Effector memory CD8-positive, alpha-beta T cell (primary cell): ENCODE measurements at regions not wholly inside any gene's neighbourhood (a gene's known extent, or its start where the extent isn't known, plus 50 kb on each side); places are given as distances from the start of the nearest gene placed in this dataset.
"Not testable (repeated sequence)": the region's sequence is repeated elsewhere in the genome, so short reads cannot be mapped to it uniquely, and the experiment has no call there.

Experiments used
- ATAC-seq: fragments of 150-1000 bp; cut with Tn5 transposase; replicated peaks from 2 replicates; pipeline ENCODE4 v1.10.0; 2021; ENCODE audit warnings: mild to moderate bottlenecking, moderate library complexity
- DNase-seq, 3 experiments: peaks; one replicate each; pipeline ENCODE4 v3.0.0; 2021
- H3K27ac Mint-ChIP-seq, 2 donors: one replicate each; pipeline ENCODE4 v1.8.0; 2022; ENCODE audit warnings: mild to moderate bottlenecking in 2 of 2, mixed read lengths in 2 of 2, moderate library complexity in 2 of 2
- H3K27me3 Mint-ChIP-seq, 2 donors: one replicate each; pipeline ENCODE4 v1.8.0; 2022; ENCODE audit warnings: mixed read lengths in 2 of 2
- H3K36me3 Mint-ChIP-seq: one replicate; pipeline ENCODE4 v1.8.0; 2022; ENCODE audit warnings: mild to moderate bottlenecking, moderate library complexity, mixed read lengths; ENCODE audit not compliant: insufficient read depth
- H3K4me1 Mint-ChIP-seq, 2 donors: one replicate each; pipeline ENCODE4 v1.8.0; 2022; ENCODE audit warnings: low read depth in 2 of 2, mixed read lengths in 2 of 2
- H3K4me3 Mint-ChIP-seq, 2 donors: one replicate each; pipeline ENCODE4 v1.8.0; 2022; ENCODE audit warnings: mild to moderate bottlenecking in 2 of 2, mixed read lengths in 2 of 2, moderate library complexity in 2 of 2
- H3K9me3 Mint-ChIP-seq, 2 donors: one replicate each; pipeline ENCODE4 v1.8.0; 2022; ENCODE audit warnings: mixed read lengths in 2 of 2

DNA sequence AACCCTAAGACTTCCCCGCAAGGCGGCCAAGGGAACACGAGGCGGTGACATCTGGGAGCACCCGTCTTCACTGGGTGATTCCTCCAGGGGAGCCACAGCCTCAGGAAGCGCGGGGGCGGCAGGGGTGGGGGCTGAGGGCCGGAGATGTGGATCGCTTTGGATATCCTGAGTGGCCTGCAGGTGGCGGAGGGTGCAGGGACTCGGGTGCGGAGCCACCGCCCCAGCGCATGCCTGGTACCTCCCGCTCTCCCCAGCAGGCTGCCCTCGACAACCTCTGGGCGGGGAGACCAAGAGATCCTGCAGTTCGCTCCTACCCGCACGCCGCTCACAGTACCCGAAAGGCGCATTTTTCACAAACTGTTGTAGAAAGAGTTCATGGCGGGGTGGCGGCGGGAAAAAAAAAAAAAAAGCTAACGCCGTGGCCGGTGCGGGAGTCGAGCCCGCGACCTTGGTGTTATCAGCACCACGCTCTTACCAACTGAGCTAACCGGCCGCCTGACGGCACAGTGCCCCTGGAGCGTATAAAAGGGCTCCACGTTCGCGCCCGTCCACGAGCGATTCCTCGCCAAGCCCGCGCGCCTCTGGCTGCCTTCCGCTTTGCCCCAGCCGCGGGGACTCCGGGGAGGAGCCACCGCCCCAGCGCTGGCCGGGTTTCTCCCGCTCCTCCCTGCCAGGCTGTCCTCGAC, 124.7 kb upstream of the PRKX start:
- not testable (repeated sequence) for ATAC-seq, H3K9me3 Mint-ChIP-seq, H3K4me3 Mint-ChIP-seq, H3K27ac Mint-ChIP-seq, DNase-seq, H3K36me3 Mint-ChIP-seq, H3K4me1 Mint-ChIP-seq, H3K27me3 Mint-ChIP-seq

DNA sequence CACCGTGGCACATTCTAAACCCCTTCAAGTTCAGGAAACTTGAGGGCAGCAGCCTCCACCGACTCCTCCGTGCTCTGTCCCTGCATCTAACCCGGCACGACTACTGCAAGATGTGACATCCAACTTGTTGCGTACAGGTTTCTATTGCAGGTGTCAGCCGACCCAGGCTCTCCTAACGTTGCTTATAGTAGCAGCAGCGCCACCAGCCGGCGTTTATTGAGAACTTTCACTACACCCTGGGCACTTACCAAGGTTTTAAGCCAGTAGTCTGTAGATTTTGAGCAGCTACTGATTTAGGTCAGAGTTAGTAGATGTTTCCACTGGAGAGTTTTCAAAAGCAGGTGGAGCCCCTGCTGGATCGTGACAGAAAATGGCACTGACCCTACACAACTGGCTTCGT, 123.8 kb upstream of the PRKX start:
- not testable (repeated sequence) for H3K27ac Mint-ChIP-seq

DNA sequence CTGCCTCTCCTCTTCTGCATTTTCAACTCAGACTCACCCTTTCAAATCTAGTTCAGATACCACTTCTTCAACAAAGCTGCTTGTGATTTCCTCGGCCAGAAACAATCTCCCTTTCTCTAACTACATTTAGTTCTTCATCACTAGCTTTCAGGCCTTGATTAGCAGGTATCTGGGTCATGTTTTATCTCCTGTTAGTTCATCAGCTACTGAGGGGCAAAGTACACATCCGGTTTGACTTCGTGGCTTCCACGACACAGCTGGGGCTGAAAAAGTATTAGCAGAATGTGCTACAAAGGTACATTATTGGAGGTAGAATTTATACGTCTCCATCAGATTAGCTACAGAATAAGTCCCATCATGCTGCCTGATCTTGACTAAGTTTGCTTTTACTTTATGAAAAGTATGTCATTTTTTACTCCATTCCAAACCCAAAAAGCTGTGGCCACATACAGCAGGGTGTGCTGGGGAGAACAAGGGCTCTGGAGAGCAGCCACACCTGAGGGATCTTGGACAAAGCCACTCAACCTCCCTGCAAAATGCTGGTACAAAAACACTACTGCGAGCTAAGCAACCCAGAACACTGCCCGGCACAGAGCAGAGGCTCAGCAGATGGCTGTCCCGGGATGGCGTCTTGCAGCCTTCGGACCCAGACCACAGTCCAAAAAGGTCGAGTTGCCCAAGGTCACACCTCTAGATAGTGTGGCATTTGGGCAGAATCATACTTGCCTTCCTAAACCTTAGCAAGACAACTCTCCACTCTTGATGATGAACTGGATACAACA, 120.5 kb upstream of the PRKX start:
- H3K4me3 Mint-ChIP-seq, H3K4me1 Mint-ChIP-seq, H3K27me3 Mint-ChIP-seq, H3K36me3 Mint-ChIP-seq, DNase-seq, H3K9me3 Mint-ChIP-seq, H3K27ac Mint-ChIP-seq: not testable (repeated sequence)
- ATAC-seq, result peak; percentile 54

More for the DNA sequence above, 123.8 kb upstream of the PRKX start:
- not testable (repeated sequence) for H3K4me3 Mint-ChIP-seq, DNase-seq, H3K36me3 Mint-ChIP-seq, H3K4me1 Mint-ChIP-seq, H3K27me3 Mint-ChIP-seq, H3K9me3 Mint-ChIP-seq
- ATAC-seq, result peak; percentile 67

DNA sequence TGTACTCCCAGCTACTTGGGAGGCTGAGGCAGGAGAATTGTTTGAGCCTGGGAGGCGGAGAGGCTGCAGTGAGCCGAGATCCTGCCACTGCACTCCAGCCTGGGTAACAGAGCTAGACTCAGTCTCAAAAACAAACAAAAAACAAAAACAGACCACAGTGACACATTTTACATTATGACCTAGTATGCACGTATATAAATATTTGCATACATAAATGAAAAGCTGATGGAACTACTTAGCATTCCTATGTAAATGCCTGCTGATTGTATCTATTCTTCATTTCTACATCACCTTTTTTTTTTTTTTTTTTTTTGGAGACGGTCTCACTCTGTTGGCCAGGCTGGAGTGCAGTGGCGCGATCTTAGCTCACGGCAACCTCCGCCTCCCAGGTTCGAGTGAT, 116.6 kb upstream of the PRKX start:
- H3K9me3 Mint-ChIP-seq, ATAC-seq: not testable (repeated sequence)

DNA sequence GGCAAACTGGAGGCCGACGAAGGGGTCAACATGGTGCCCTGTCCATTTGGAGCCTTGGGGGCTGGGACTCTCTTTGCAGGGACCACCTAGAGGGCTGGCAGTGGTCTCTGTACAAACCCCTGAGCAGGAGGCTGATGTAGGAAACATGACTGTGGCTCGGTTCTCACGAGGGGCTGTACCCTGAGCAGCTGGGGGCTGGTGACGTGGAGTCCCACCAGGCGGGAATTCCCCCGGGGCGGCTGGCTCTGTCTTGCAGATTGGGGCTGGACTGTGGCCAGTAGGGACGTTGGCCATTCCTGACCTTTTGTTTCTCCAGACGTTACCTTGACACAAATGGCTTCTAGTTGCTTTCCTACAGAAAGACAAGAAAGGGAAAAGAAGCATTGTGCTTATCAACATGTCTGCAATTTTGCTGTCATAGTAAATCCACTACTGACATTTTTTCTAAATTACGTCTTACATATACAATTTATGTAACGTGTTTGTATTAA, 115.6 kb upstream of the PRKX start:
- H3K27ac Mint-ChIP-seq, H3K9me3 Mint-ChIP-seq, H3K4me1 Mint-ChIP-seq, H3K27me3 Mint-ChIP-seq, DNase-seq, H3K4me3 Mint-ChIP-seq: not testable (repeated sequence)
- H3K36me3 Mint-ChIP-seq, result peaks cover 18% of the 10 kb centered on the region
- ATAC-seq, result peak; percentile 54

More for the DNA sequence above, 116.6 kb upstream of the PRKX start:
- H3K4me3 Mint-ChIP-seq, H3K27me3 Mint-ChIP-seq, H3K27ac Mint-ChIP-seq, DNase-seq, H3K4me1 Mint-ChIP-seq: not testable (repeated sequence)
- peaks cover 18% of the 10 kb centered on the region for H3K36me3 Mint-ChIP-seq

DNA sequence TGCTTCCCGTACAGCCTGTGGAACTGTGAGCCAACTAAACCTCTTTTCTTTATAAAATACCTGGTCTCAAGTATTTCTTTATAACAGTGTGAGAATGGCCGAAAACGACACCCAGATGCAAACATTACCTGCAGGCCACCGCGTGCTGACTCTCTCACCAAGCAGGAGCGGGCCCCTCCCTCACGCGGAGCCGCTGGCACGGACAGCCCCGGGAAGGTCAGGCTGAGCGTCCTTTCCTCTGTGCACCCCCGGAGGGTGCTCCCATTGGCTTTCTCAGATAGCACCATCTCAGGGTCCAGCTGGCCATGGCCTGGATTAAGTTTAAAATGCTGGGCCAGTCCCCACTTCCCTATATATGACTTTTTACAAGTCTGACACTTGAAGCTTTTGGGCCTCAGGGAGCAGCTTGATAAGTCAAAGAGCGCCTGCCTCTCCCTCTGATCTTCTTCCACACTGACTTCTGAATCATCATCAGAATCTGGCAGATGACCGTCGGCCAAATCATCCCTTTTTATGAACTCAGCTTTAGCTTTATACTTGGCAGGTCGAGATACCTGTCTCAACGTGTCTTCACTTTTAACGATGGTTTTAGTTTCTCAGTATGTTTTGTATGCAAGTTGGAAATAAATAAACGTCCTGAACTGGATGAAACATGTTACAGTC, 115.1 kb upstream of the PRKX start:
- not testable (repeated sequence) for H3K27me3 Mint-ChIP-seq, ATAC-seq, DNase-seq, H3K4me1 Mint-ChIP-seq, H3K9me3 Mint-ChIP-seq, H3K27ac Mint-ChIP-seq, H3K4me3 Mint-ChIP-seq
- H3K36me3 Mint-ChIP-seq, result peaks cover 18% of the 10 kb centered on the region

DNA sequence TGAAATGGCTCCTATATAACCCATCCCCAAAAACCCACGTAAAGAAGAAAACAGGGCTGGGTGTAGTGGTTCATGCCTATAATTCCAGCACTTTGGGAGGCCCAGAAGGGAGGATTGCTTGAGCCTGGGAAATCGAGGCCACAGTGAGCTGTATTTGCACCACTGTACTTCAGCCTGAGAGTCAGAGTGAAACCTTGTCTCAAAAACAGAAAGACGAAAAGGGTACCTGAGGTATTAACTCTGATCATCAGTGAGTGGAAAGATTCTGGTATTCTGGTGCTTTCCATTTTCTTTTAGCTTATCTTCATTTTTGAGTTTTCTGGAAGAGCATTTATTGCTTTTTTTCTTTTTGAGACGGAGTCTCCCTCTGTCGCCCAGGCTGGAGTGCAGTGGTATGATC, 110.6 kb upstream of the PRKX start:
- H3K9me3 Mint-ChIP-seq, H3K4me1 Mint-ChIP-seq, ATAC-seq, DNase-seq, H3K27ac Mint-ChIP-seq, H3K27me3 Mint-ChIP-seq, H3K4me3 Mint-ChIP-seq: not testable (repeated sequence)
- peaks cover 47% of the 10 kb centered on the region for H3K36me3 Mint-ChIP-seq

DNA sequence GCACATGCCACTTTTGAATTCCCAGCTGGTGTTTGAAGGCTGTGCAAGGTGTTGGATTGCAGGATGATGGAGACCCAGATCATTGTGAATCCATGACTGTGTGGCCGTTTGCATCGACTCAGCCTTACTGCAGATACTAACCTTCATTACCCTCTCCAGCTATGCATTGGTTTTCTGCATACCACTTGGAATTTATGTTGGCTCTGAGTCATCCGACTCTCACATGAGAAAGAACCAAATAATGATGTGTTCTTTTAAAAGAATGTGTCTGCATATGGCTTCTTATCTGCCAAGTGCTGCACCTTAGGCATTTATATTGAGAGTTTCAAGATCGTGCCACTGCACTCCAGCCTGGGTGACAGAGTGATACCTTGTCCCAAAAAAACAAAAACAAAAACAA, 106.7 kb upstream of the PRKX start:
- DNase-seq (no peak), ATAC-seq (no peak)
- H3K27ac Mint-ChIP-seq, result peak overlapping the region in 1 of 2 donors; percentile 49
- H3K4me3 Mint-ChIP-seq, result no peak overlapping the region
- no peaks in the 10 kb centered on the region for H3K27me3 Mint-ChIP-seq
- peaks cover 36% of the 10 kb centered on the region for H3K36me3 Mint-ChIP-seq
- peaks cover 5 to 7% of the 10 kb centered on the region in 2 donors for H3K4me1 Mint-ChIP-seq
- no peaks in the 10 kb centered on the region for H3K9me3 Mint-ChIP-seq

DNA sequence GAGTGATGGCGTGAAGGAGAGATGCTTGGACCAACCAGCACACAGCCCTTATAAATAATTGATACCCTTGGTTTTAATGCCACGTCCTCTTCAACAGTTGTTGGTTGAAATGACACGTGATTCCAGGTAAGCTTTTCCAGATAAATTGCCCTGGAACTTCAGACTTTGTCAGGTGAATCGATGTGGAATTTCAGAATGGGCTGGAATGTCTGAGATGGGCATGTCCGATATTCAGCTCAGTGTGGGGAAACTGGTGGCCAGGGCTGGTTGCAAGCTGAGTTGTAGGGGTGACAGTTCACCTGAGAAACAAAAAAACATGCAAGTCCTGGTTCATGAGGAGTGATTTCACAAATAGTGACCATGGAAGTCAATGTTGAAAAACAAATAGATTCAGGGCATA, 104.0 kb upstream of the PRKX start:
- Mint-ChIP-seq H3K4me3 (peak overlapping the region in 1 of 2 donors; percentile 95), H3K36me3 (peaks cover 40% of the 10 kb centered on the region), H3K27ac (peak overlapping the region in 1 of 2 donors; percentile 96)

DNA sequence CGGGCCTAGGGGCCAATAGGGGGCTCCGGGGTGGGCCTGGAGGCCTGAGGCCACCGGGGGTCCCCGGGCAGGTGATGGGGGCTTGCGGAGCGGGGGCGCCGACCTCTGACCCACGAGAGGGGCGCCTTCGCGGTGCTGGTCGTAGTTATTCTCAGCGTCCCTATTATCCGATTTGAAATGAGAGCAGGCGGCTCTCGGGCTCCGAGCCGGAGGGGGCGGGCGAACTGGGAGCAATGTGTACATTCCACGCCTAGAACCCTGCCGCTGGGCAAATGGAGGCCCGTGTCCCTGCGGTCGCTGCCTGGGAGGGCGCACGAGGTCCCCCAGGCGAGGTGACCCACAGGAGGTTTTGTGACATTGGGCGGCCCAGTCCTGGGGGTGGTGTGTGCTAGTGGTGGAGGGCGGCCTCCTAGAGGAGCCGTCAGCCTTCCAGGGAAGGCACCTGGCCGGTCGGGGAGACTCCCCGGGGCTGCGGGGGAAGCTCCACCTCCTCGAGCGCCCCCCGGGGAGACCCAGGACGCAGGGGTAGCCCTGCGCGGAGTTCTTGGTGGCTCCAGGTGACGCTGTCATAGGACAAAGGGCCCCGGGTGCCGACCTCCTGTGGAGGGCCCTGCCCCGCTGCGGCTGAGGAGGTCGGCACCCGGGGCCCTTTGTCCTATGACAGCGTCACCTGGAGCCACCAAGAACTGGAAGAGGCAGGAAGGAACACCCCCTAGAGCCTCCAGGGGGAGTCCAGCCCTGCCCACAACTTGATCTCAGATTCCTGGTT, 102.6 kb upstream of the PRKX start:
- H3K27ac Mint-ChIP-seq, result peak overlapping the region; percentile 76 to 96
- no peaks in the 10 kb centered on the region for H3K9me3 Mint-ChIP-seq

More for the DNA sequence above, 104.0 kb upstream of the PRKX start:
- not testable (repeated sequence) for ATAC-seq, H3K27me3 Mint-ChIP-seq, H3K9me3 Mint-ChIP-seq, DNase-seq, H3K4me1 Mint-ChIP-seq

DNA sequence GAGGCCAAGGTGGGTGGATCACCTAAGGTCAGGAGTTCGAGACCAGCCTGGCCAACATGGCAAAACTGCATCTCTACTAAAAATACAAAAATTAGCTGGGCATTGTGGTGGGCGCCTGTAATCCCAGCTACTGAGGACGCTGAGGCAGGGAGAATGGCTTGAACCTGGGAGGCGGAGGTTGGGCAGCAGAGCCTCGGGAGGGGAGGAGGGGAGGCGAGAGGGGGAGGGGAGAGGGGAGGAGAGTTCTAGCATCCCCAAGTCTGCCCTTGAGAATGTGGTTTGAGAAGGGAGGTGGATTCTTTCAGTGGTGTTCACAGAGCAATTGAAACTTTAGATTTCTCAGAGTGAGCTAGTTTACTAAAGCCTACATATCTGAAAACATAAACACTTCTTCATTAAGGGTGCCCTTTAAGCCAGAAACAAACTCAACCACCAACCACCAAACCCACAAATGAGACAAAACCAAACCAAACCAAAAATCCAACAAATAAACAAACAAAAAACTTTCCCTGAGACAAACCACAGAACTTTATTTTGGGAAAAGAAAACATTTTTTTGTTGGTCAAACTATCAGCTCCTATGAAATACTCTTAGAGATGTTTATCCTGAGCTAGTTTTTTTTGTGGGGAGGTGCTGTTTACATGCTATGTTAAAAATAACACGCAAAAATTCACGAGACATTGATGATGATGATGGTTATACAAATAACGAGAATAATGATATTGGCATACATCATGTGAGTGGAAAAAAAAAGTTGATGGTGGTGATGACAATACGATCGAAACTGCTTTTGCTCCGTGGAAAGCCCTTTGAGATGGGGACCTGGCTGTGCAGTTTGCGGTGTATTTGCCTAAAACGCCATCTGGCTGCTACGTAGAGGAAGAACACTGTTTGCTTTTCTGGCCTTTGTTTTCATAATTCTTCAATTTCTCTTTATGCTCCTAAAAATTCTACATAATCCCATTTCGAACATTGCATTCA, 98.2 kb upstream of the PRKX start:
- Mint-ChIP-seq H3K9me3 (no peaks in the 10 kb centered on the region), H3K4me3 (peak overlapping the region in 1 of 2 donors; percentile 29), H3K27me3 (peaks cover 26 to 27% of the 10 kb centered on the region in 2 donors), H3K36me3 (peaks cover 21% of the 10 kb centered on the region), H3K27ac (peak overlapping the region; percentile 3 to 36), H3K4me1 (peaks cover 9 to 11% of the 10 kb centered on the region in 2 donors)
- DNase-seq, result peak; percentile 12 to 27 (median 27)
- ATAC-seq, result no peak

More for the DNA sequence above, 102.6 kb upstream of the PRKX start:
- H3K4me1 Mint-ChIP-seq, result peaks cover 13 to 16% of the 10 kb centered on the region in 2 donors
- ATAC-seq, result peak; percentile 5
- H3K4me3 Mint-ChIP-seq, result peak overlapping the region; percentile 73 to 95
- no peaks in the 10 kb centered on the region for H3K27me3 Mint-ChIP-seq
- DNase-seq, result peak; percentile 3 to 20 (median 14)
- H3K36me3 Mint-ChIP-seq, result peaks cover 38% of the 10 kb centered on the region

DNA sequence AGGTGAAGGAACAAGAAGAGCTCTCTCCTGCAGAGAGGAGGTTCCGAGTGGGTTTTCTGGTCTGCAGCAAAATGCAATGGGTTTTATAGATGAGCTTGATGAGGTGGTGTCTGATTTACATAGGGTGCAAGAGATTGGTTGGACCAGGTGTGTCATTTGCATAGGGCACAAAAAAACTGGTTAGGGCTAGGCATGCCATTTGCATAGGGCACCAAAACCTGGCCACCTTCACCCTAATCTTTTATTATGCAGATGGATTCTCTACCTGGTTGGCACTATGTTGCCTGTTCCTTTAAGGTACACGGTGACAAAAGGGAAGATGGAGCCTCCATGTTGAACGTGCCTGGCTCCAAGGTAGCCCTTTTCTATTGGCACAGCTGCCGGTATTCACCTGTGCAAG, 94.5 kb upstream of the PRKX start:
- H3K27ac Mint-ChIP-seq, result no peak overlapping the region

More for the DNA sequence above, 94.5 kb upstream of the PRKX start:
- Mint-ChIP-seq H3K27me3 (peaks cover 26 to 27% of the 10 kb centered on the region in 2 donors), H3K36me3 (peaks cover 8% of the 10 kb centered on the region), H3K4me1 (peaks cover 6 to 11% of the 10 kb centered on the region in 2 donors), H3K9me3 (no peaks in the 10 kb centered on the region), H3K4me3 (no peak overlapping the region)
- DNase-seq (no peak), ATAC-seq (no peak)
